ENCODE measurements at regions not wholly inside any gene's neighbourhood (a gene's known extent, or its start where the extent isn't known, plus 50 kb on each side); places are given as distances from the start of the nearest gene placed in this dataset.

GRCh38 chr18:69291755-69292154 is 108.9 kb upstream of the DOK6 start:
- no peak for TF ChIP-seq CTCF (IDR thresholded peaks at IDR 0.05; ENCODE audit: low read depth, low read length, missing control alignments)
- H3K4me3 ChIP-seq (replicated peaks; ENCODE audit: low read depth, low read length): no peak overlapping the region
- DNase-seq (ENCODE audit: extremely low read depth, low read depth): no peak

- TF ChIP-seq CTCF (IDR thresholded peaks at IDR 0.05; ENCODE audit: low read depth, low read length, missing control alignments): no peak
- H3K4me3 ChIP-seq (replicated peaks; ENCODE audit: low read depth, low read length): no peak overlapping the region
- no peak for DNase-seq (ENCODE audit: extremely low read depth, low read depth)
Observed at GRCh38 chr18:69300185-69300584, 100.5 kb upstream of the DOK6 start.

DNA sequence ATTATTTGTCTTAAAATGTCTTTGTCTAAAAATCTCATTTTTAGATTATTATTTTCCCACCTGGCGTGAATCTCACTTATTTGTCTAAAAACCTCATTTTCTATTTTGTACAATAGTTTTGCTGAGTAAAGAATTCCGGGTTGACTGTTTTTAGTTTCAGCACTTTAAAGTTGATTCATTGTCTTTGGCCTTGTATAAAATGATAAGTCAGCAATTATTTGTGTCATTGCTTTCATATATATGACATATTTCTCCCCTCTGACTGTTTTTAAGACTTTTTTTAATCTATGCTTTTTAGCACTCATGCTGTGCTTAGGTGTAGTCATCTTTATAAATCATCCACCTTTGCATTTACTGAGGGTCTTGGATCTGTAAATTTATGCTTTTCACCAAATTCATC is 92.1 kb upstream of the DOK6 start:
- no peak for DNase-seq (ENCODE audit: extremely low read depth, low read depth)
- TF ChIP-seq CTCF (IDR thresholded peaks at IDR 0.05; ENCODE audit: low read depth, low read length, missing control alignments): no peak
- H3K4me3 ChIP-seq (replicated peaks; ENCODE audit: low read depth, low read length): no peak overlapping the region

- no peak for TF ChIP-seq CTCF (IDR thresholded peaks at IDR 0.05; ENCODE audit: low read depth, low read length, missing control alignments)
- H3K4me3 ChIP-seq (replicated peaks; ENCODE audit: low read depth, low read length): no peak overlapping the region
- DNase-seq (ENCODE audit: extremely low read depth, low read depth): no peak
Observed at GRCh38 chr18:69326094-69326493, 74.6 kb upstream of the DOK6 start.

DNA sequence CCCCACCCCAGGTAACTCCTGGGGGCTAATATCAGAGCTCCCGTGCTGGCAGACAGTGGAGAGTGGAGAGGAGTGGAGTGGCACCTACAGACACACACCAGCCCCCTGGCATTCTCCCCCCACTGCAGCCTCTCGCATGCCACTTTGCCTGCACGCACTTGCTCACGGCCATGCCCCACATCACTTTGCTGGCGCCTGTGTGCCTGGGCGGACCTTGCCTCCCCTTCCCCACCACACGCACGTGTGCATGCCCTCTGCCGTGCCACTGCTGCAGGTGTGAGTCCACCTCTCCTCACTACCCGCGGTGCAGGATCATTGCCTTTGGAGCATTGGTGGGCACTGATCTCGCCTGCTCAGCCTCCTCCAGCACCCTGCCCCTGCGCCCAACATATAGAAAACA is 72.6 kb upstream of the DOK6 start:
- no peak for TF ChIP-seq CTCF (IDR thresholded peaks at IDR 0.05; ENCODE audit: low read depth, low read length, missing control alignments)
- DNase-seq (ENCODE audit: extremely low read depth, low read depth): no peak
- H3K4me3 ChIP-seq (replicated peaks; ENCODE audit: low read depth, low read length): no peak overlapping the region

- DNase-seq (ENCODE audit: extremely low read depth, low read depth): no peak
- H3K4me3 ChIP-seq (replicated peaks; ENCODE audit: low read depth, low read length): no peak overlapping the region
- TF ChIP-seq CTCF (IDR thresholded peaks at IDR 0.05; ENCODE audit: low read depth, low read length, missing control alignments): no peak
Observed at GRCh38 chr18:69330385-69331005, 70.2 kb upstream of the DOK6 start.
